Mesenchymal stem cell (in vitro differentiated cells and primary cell): ENCODE measurements at regions not wholly inside any gene's neighbourhood (a gene's known extent, or its start where the extent isn't known, plus 50 kb on each side); places are given as distances from the start of the nearest gene placed in this dataset.

ENCODE experiments used
- DNase-seq: peaks from one replicate; pipeline ENCODE4 v3.0.0-alpha.2; 2013
- H2AFZ ChIP-seq: one replicate; pipeline ENCODE4 v1.6.1; 2013; ENCODE audit warnings: low read depth, mild to moderate bottlenecking, control low read depth, inconsistent platforms, low read length, moderate library complexity
- H2AK5ac ChIP-seq: 2 replicates; pipeline ENCODE4 v1.6.1; 2013; ENCODE audit warnings: low read length, moderate library complexity, mild to moderate bottlenecking, inconsistent platforms; ENCODE audit not compliant: severe bottlenecking
- H2BK120ac ChIP-seq: one replicate; pipeline ENCODE4 v1.6.1; 2013; ENCODE audit warnings: low read depth, mild to moderate bottlenecking, inconsistent platforms, low read length, moderate library complexity
- H2BK12ac ChIP-seq, 2 experiments: one replicate each; pipeline ENCODE4 v1.6.1; 2013; ENCODE audit warnings: inconsistent platforms in 2 of 2, low read length in 2 of 2, mild to moderate bottlenecking in 2 of 2, moderate library complexity in 2 of 2, control low read depth in 1 of 2
- H2BK15ac ChIP-seq: one replicate; pipeline ENCODE4 v1.6.1; 2013; ENCODE audit warnings: mild to moderate bottlenecking, low read depth, inconsistent platforms; ENCODE audit not compliant: poor library complexity, severe bottlenecking
- H2BK5ac ChIP-seq: 2 replicates; pipeline ENCODE4 v1.6.1; 2013; ENCODE audit warnings: low read depth, mild to moderate bottlenecking, low read length, control low read depth, inconsistent platforms; ENCODE audit not compliant: poor library complexity, severe bottlenecking
- H3K14ac ChIP-seq, 2 experiments: one replicate each; pipeline ENCODE4 v1.6.1; 2013; ENCODE audit warnings: inconsistent platforms in 2 of 2, low read length in 2 of 2, control low read depth in 1 of 2, mild to moderate bottlenecking in 1 of 2, moderate library complexity in 1 of 2
- H3K18ac ChIP-seq, 2 experiments: one replicate each; pipeline ENCODE4 v1.6.1; 2013; ENCODE audit warnings: inconsistent platforms in 2 of 2, low read length in 2 of 2, control low read depth in 1 of 2, low read depth in 1 of 2, mild to moderate bottlenecking in 1 of 2
- H3K23ac ChIP-seq, 2 experiments: one replicate each; pipeline ENCODE4 v1.6.1; 2013; ENCODE audit warnings: inconsistent platforms in 2 of 2, low read length in 2 of 2, mild to moderate bottlenecking in 2 of 2, moderate library complexity in 2 of 2, control low read depth in 1 of 2
- H3K27ac ChIP-seq: 2 replicates; pipeline ENCODE4 v1.5.1; 2013; ENCODE audit warnings: mild to moderate bottlenecking, moderate library complexity, low read length, control low read depth, inconsistent platforms; ENCODE audit not compliant: poor library complexity, severe bottlenecking
- H3K27me3 ChIP-seq, 2 experiments: 2 replicates each; pipeline versions ENCODE4 v1.6.1 to v1.7.0; 2013; ENCODE audit warnings: low read length in 2 of 2, mild to moderate bottlenecking in 2 of 2, moderate library complexity in 2 of 2, control low read depth in 1 of 2, inconsistent platforms in 1 of 2; ENCODE audit not compliant: control insufficient read depth in 1 of 2, insufficient read depth in 1 of 2
- H3K36me3 ChIP-seq, 2 experiments: 2 replicates each; pipeline versions ENCODE4 v1.6.1 to v1.7.0; 2013; ENCODE audit warnings: low read length in 2 of 2, control low read depth in 1 of 2, inconsistent platforms in 1 of 2, low read depth in 1 of 2, mild to moderate bottlenecking in 1 of 2; ENCODE audit not compliant: insufficient read depth in 2 of 2, control insufficient read depth in 1 of 2
- H3K4ac ChIP-seq, 2 experiments: one replicate each; pipeline ENCODE4 v1.6.1; 2013; ENCODE audit warnings: inconsistent platforms in 2 of 2, low read length in 2 of 2, mild to moderate bottlenecking in 2 of 2, moderate library complexity in 2 of 2, control low read depth in 1 of 2, low read depth in 1 of 2
- H3K4me1 ChIP-seq: 2 replicates; pipeline ENCODE4 v1.6.1; 2013; ENCODE audit warnings: low read depth, low read length, control low read depth; ENCODE audit not compliant: control insufficient read depth, insufficient read depth
- H3K4me2 ChIP-seq: 2 replicates; pipeline ENCODE4 v1.6.1; 2013; ENCODE audit warnings: low read length, mild to moderate bottlenecking, inconsistent platforms; ENCODE audit not compliant: poor library complexity, severe bottlenecking
- H3K4me3 ChIP-seq, 2 experiments: 2 replicates each; pipeline versions ENCODE4 v1.5.1 to v1.7.0; 2013; ENCODE audit warnings: low read length in 2 of 2, mild to moderate bottlenecking in 2 of 2, control low read depth in 1 of 2, low read depth in 1 of 2; ENCODE audit not compliant: insufficient read depth in 1 of 2
- H3K79me1 ChIP-seq: replicated peaks from 2 replicates; pipeline ENCODE4 v1.6.1; 2013; ENCODE audit warnings: mild to moderate bottlenecking, control low read depth, low read length, inconsistent platforms; ENCODE audit not compliant: poor library complexity, severe bottlenecking
- H3K9ac ChIP-seq: 2 replicates; pipeline ENCODE4 v1.7.0; 2013; ENCODE audit warnings: mild to moderate bottlenecking, low read length, moderate library complexity
- H3K9me3 ChIP-seq: 2 replicates; pipeline ENCODE4 v1.7.0; 2013; ENCODE audit warnings: mild to moderate bottlenecking, low read length; ENCODE audit not compliant: control insufficient read depth
- H4K8ac ChIP-seq: one replicate; pipeline ENCODE4 v1.6.1; 2013; ENCODE audit warnings: inconsistent platforms, mild to moderate bottlenecking, low read length, moderate library complexity
- H4K91ac ChIP-seq: one replicate; pipeline ENCODE4 v1.6.1; 2013; ENCODE audit warnings: mild to moderate bottlenecking, low read length, inconsistent platforms
- WGBS: methylation state at CpG from one replicate; pipeline ENCODE4 v1.1.7; 2013; ENCODE audit warnings: mixed read lengths; 5-methylcytosine and 5-hydroxymethylcytosine counted together

DNA sequence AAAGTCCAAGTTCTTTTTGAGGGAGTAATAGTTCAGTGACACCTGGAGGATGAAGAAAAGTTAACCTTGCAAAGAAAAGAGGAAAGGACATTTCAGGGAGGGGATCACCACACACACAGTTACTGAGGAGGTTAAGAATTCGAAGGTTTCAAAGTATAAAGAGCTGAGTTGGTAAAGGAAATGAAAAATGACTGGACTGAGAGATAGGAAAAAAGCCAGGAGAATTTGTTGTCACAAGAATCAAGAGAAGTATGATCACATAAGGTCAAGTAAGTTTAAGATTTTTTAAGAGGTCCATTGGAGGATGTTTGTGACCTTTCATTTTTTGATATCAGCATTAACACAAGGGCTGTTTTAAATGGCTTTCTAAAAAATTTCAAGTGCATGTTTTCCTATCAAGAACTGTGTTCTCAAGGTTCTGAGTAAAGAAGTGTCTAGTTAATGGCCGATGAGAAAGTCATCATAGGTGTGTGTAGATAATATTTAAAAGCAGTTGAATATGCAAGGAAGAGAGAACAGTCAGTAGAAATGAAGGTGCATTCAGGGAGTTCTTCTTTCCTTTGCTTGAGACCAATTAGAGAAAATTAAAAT, 189.2 kb upstream of the RBMS3 start:
- Histone ChIP-seq H4K91ac (no peak overlapping the region), H3K4me2 (no peak overlapping the region), H3K23ac (no peak overlapping the region), H3K79me1 (no peaks in the 10 kb centered on the region), H3K27me3 (no peaks in the 10 kb centered on the region), H3K4ac (no peak overlapping the region), H3K27ac (no peak overlapping the region), H3K4me1 (no peaks in the 10 kb centered on the region), H4K8ac (no peak overlapping the region), H2BK15ac (no peak overlapping the region), H3K18ac (no peak overlapping the region), H3K4me3 (no peak overlapping the region), H3K9me3 (peaks cover 25% of the 10 kb centered on the region), H3K9ac (no peak overlapping the region), H2BK12ac (no peak overlapping the region), H2AK5ac (no peak overlapping the region), H2AFZ (no peak overlapping the region), H3K36me3 (no peaks in the 10 kb centered on the region), H3K14ac (no peak overlapping the region), H2BK5ac (no peak overlapping the region), H2BK120ac (no peak overlapping the region)
- 93% methylated on average over 2 of the region's 2 CpGs for WGBS
- no peak for DNase-seq

DNA sequence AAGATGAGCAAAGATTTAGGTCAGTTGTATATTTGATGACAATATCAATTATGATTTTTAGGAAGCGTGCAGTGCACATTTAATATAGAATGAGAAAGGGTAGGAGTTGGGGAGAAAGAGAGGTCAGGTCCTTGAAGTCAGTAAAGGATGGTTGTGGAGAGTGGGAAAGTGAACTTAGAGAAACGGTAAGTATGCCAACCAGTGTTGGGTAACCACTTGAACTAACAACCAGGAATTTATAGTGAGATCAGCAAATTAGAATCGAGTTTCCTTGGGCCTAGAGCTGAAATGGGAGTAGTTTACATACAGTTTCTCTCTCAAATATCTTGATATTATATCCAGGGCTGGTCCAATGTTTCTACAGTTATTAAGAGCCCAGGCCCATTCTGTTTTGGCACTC, 188.5 kb upstream of the RBMS3 start:
- Histone ChIP-seq H2AFZ (no peak overlapping the region), H3K9me3 (peaks cover 32% of the 10 kb centered on the region)
- 83% methylated on average over 3 of the region's 3 CpGs for WGBS

DNA sequence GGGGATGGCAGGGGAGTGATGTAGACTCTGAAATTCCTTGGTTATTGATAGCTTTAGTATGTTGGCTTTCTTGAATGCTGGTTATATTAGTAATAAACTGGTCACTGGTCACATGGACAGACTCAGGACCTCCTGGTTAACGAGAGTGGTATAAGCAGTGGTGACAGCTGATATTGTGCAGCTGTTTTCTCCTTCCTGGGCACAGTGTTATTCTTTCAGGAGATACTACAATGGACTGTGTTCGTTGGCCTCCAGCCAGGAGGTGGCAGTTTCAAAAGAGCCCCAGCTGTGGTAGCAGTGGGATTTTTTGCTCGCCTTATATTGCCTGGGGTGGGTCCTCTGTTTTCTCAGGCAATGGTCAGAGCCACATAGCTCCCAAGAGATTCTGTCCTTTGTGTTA, 181.6 kb upstream of the RBMS3 start:
- H2AK5ac ChIP-seq, result no peak overlapping the region
- no peak overlapping the region for H2BK120ac ChIP-seq
- 37% methylated on average over 3 of the region's 3 CpGs for WGBS

More for the DNA sequence above, 188.5 kb upstream of the RBMS3 start:
- Histone ChIP-seq H2BK12ac (no peak overlapping the region), H3K23ac (no peak overlapping the region), H3K27me3 (no peaks in the 10 kb centered on the region), H3K79me1 (no peaks in the 10 kb centered on the region), H3K4ac (no peak overlapping the region), H3K36me3 (no peaks in the 10 kb centered on the region), H2BK5ac (no peak overlapping the region), H3K4me3 (no peak overlapping the region), H3K14ac (no peak overlapping the region), H2AK5ac (no peak overlapping the region), H3K18ac (no peak overlapping the region), H3K9ac (no peak overlapping the region), H3K27ac (no peak overlapping the region), H3K4me1 (no peaks in the 10 kb centered on the region), H3K4me2 (no peak overlapping the region), H2BK120ac (no peak overlapping the region), H4K8ac (no peak overlapping the region), H2BK15ac (no peak overlapping the region), H4K91ac (no peak overlapping the region)
- no peak for DNase-seq

DNA sequence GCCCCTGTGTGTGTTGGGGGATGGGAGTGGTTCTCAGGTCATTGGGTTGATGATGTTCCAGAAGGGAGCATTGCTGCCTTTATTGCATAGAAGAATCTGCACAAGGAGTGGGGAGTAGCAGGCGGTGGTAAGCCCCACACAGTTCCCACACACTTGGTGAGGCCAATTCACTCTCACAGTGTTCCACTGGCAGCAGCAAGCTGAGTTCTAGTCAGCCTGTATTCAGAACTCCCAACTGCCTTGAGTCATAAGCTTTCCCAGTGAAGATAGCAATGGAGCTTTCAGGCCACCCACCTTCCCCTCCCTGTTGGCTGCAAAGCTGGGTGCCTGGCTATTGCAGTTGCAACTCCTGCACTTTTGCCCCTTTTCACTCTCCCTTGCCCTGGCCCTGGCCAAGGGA, 181.1 kb upstream of the RBMS3 start:
- Histone ChIP-seq H3K27ac (no peak overlapping the region), H3K4me1 (no peaks in the 10 kb centered on the region), H2AK5ac (no peak overlapping the region), H3K9ac (no peak overlapping the region), H2BK15ac (no peak overlapping the region), H2BK12ac (no peak overlapping the region), H3K14ac (no peak overlapping the region), H3K18ac (no peak overlapping the region), H2BK120ac (no peak overlapping the region), H3K79me1 (no peaks in the 10 kb centered on the region), H2BK5ac (no peak overlapping the region), H3K27me3 (no peaks in the 10 kb centered on the region), H4K91ac (peak overlapping the region; percentile 7), H3K36me3 (no peaks in the 10 kb centered on the region), H3K23ac (no peak overlapping the region), H3K4me2 (no peak overlapping the region), H3K4me3 (no peak overlapping the region), H3K9me3 (peaks cover 45% of the 10 kb centered on the region), H4K8ac (no peak overlapping the region), H3K4ac (no peak overlapping the region), H2AFZ (no peak overlapping the region)
- DNase-seq, result peak; percentile 6
- 90% methylated on average over 1 of the region's 1 CpG for WGBS

More for the DNA sequence above, 181.6 kb upstream of the RBMS3 start:
- H2AFZ ChIP-seq, result no peak overlapping the region
- H3K9ac ChIP-seq, result no peak overlapping the region
- no peaks in the 10 kb centered on the region for H3K79me1 ChIP-seq
- H3K27me3 ChIP-seq, result no peaks in the 10 kb centered on the region
- no peak overlapping the region for H4K8ac ChIP-seq
- peak; percentile 13 for DNase-seq
- H3K4ac ChIP-seq, result no peak overlapping the region
- H3K18ac ChIP-seq, result no peak overlapping the region
- H2BK5ac ChIP-seq, result no peak overlapping the region
- no peak overlapping the region for H2BK15ac ChIP-seq
- no peak overlapping the region for H3K14ac ChIP-seq
- no peaks in the 10 kb centered on the region for H3K4me1 ChIP-seq
- H3K9me3 ChIP-seq, result peaks cover 45% of the 10 kb centered on the region
- H3K4me3 ChIP-seq, result no peak overlapping the region
- no peak overlapping the region for H3K23ac ChIP-seq
- no peak overlapping the region for H3K4me2 ChIP-seq
- H3K27ac ChIP-seq, result no peak overlapping the region
- no peak overlapping the region for H2BK12ac ChIP-seq
- no peaks in the 10 kb centered on the region for H3K36me3 ChIP-seq
- no peak overlapping the region for H4K91ac ChIP-seq
